ENCODE measurements at regions not wholly inside any gene's neighbourhood (a gene's known extent, or its start where the extent isn't known, plus 50 kb on each side); places are given as distances from the start of the nearest gene placed in this dataset.

GRCh38 chr6:165091121-165091785, 218.2 kb downstream of the C6orf118 start:
- no peak for DNase-seq (ENCODE audit: low read depth)
- no peak overlapping the region for H3K4me3 ChIP-seq (replicated peaks; ENCODE audit: low read depth, low read length)
- TF ChIP-seq CTCF (IDR thresholded peaks at IDR 0.05; ENCODE audit: low read length, missing control alignments): no peak

- no peak for TF ChIP-seq CTCF (IDR thresholded peaks at IDR 0.05; ENCODE audit: low read length, missing control alignments)
- H3K4me3 ChIP-seq (replicated peaks; ENCODE audit: low read depth, low read length): no peak overlapping the region
- no peak for DNase-seq (ENCODE audit: low read depth)
Measured at GRCh38 chr6:165090242-165090641, 219.2 kb downstream of the C6orf118 start.

- no peak overlapping the region for H3K4me3 ChIP-seq (replicated peaks; ENCODE audit: low read depth, low read length)
- DNase-seq (ENCODE audit: low read depth): no peak
- no peak for TF ChIP-seq CTCF (IDR thresholded peaks at IDR 0.05; ENCODE audit: low read length, missing control alignments)
Measured at GRCh38 chr6:165086814-165087213, 222.6 kb downstream of the C6orf118 start.

DNA sequence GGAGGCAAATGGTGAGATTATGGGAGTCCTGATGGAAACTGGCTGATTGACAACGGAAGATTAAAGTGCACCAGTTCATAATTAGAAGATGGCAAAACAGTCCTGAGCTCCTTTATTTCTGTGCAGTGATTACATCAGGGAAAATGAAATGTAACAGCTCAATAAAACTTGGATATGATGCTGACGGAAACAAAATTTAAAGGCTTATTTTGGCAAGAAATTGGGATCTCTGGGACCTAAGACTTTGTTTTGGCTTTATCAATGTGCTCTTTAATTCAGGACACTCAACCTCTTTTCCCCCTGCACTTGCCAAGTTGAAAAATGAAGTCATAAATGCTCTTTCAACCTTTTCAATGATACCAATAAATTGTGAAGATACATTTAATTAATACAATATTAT, 226.8 kb downstream of the C6orf118 start:
- DNase-seq (ENCODE audit: low read depth): no peak
- no peak overlapping the region for H3K4me3 ChIP-seq (replicated peaks; ENCODE audit: low read depth, low read length)
- TF ChIP-seq CTCF (IDR thresholded peaks at IDR 0.05; ENCODE audit: low read length, missing control alignments): no peak

DNA sequence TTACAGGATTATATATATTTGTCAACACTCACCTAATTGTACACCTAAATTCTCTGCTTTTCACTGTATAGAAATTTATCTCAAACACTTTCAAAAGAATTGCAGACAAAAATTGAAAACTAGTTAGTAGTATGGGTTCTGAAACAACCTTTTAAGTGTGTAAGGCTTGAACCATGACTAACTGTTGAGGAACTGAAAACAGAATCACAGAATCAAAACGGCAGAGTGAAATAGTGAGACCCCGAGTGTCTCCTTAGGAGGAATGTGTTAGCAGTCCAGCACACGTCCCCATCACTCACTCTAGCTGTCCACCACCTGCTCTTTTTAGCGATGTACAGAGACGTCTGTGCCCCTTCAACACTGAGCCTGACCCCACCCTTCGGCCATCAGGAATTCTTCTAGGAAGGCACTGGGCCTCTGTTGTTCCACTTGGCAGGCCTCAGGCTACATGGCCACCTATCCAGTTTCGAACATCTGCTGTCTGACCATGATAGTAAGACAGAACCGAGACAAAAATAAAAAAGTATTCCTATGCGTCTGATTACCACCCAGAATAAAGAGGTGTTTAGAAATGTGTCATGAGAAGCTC, 227.4 kb downstream of the C6orf118 start:
- TF ChIP-seq CTCF (IDR thresholded peaks at IDR 0.05; ENCODE audit: low read length, missing control alignments): no peak
- DNase-seq (ENCODE audit: low read depth): no peak
- no peak overlapping the region for H3K4me3 ChIP-seq (replicated peaks; ENCODE audit: low read depth, low read length)

- no peak for DNase-seq (ENCODE audit: low read depth)
- no peak overlapping the region for H3K4me3 ChIP-seq (replicated peaks; ENCODE audit: low read depth, low read length)
- no peak for TF ChIP-seq CTCF (IDR thresholded peaks at IDR 0.05; ENCODE audit: low read length, missing control alignments)
Measured at GRCh38 chr6:165077876-165078275, 231.5 kb downstream of the C6orf118 start.

DNA sequence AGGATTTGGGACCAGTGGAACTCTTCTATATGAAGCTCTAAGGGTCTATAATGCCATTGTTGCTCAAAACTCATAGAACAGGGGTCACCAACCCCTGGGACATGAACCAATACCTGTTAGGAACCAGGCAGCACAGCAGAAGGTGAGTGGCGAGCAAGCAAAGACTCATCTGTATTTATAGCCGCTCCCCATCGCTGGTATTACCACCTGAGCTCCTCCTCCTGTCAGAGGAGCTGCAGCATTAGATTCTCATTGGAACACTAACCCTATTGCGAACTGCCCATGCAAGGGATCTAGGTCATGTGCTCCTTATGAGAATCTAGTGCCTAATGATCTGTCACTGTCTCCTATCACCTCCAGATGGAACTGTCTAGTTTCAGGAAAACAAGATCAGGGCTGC, 237.5 kb downstream of the C6orf118 start:
- no peak overlapping the region for H3K4me3 ChIP-seq (replicated peaks; ENCODE audit: low read depth, low read length)
- TF ChIP-seq CTCF (IDR thresholded peaks at IDR 0.05; ENCODE audit: low read length, missing control alignments): no peak
- no peak for DNase-seq (ENCODE audit: low read depth)
